GM12874 (cell line): ENCODE measurements at regions not wholly inside any gene's neighbourhood (a gene's known extent, or its start where the extent isn't known, plus 50 kb on each side); places are given as distances from the start of the nearest gene placed in this dataset.

Experiments used
- CTCF ChIP-seq: IDR thresholded peaks from 2 replicates; pipeline ENCODE4 v1.5.1; 2011; ENCODE audit warnings: low read depth, mild to moderate bottlenecking, control low read depth, low read length, moderate library complexity; ENCODE audit not compliant: insufficient read depth

- no peak for TF ChIP-seq CTCF
Observed at GRCh38 chr14:37994846-37995372, 212.8 kb upstream of the SSTR1 start.

GRCh38 chr14:37997017-37997416 lies 210.7 kb upstream of the SSTR1 start:
- no peak for TF ChIP-seq CTCF

- no peak for TF ChIP-seq CTCF
Observed at GRCh38 chr14:38000340-38000739, 207.4 kb upstream of the SSTR1 start.

GRCh38 chr14:38001501-38001900 lies 206.2 kb upstream of the SSTR1 start:
- no peak for TF ChIP-seq CTCF

GRCh38 chr14:38003746-38004609 lies 203.7 kb upstream of the SSTR1 start:
- TF ChIP-seq CTCF: no peak

GRCh38 chr14:38004610-38004879 lies 203.2 kb upstream of the SSTR1 start:
- TF ChIP-seq CTCF: no peak

GRCh38 chr14:38012056-38012455 lies 195.6 kb upstream of the SSTR1 start:
- no peak for TF ChIP-seq CTCF
